OCI-LY3 (cell line): ENCODE measurements at regions not wholly inside any gene's neighbourhood (a gene's known extent, or its start where the extent isn't known, plus 50 kb on each side); places are given as distances from the start of the nearest gene placed in this dataset.

Source experiments
- H2AFZ ChIP-seq: fragments of 200-600, 300-600 bp; shearing (Covaris generic); 2 replicates; pipeline ENCODE4 v1.6.0; 2014; ENCODE audit warnings: antibody characterized with exemption, low read depth, low read length
- H3K27ac ChIP-seq: fragments of 200-600, 300-600 bp; sonication (generic); 2 replicates; pipeline ENCODE4 v1.5.1; 2014; ENCODE audit warnings: mild to moderate bottlenecking, low read length, moderate library complexity, mixed read lengths
- H3K27me3 ChIP-seq: fragments of 200-600, 300-600 bp; sonication (generic); 2 replicates; pipeline ENCODE4 v1.6.1; 2014; ENCODE audit warnings: low read depth, low read length, mixed read lengths
- H3K36me3 ChIP-seq: fragments of 200-600, 300-600 bp; sonication (generic); replicated peaks from 2 replicates; pipeline ENCODE3; 2014; ENCODE audit warnings: low read depth, low read length, mixed read lengths
- H3K4me1 ChIP-seq: fragments of 300-600, 200-600 bp; sonication (generic); 2 replicates; pipeline ENCODE4 v1.6.1; 2014; ENCODE audit warnings: low read length, mixed read lengths
- H3K4me2 ChIP-seq: fragments of 200-600, 300-600 bp; sonication (generic); 2 replicates; pipeline ENCODE4 v1.6.1; 2014; ENCODE audit warnings: low read length, mixed read lengths
- H3K4me3 ChIP-seq: fragments of 300-600, 200-600 bp; sonication (generic); 2 replicates; pipeline ENCODE4 v1.5.1; 2014; ENCODE audit warnings: antibody characterized with exemption, mild to moderate bottlenecking, low read length, moderate library complexity
- H3K79me2 ChIP-seq: fragments of 300-600, 200-600 bp; shearing (Covaris generic); 2 replicates; pipeline ENCODE4 v1.6.1; 2014; ENCODE audit warnings: mild to moderate bottlenecking, low read length, mixed read lengths
- H3K9ac ChIP-seq: fragments of 300-600, 200-600 bp; shearing (Covaris generic); 2 replicates; pipeline ENCODE4 v1.6.0; 2014; ENCODE audit warnings: mild to moderate bottlenecking, low read length, moderate library complexity
- H3K9me3 ChIP-seq: fragments of 200-600, 300-600 bp; shearing (Covaris generic); 2 replicates; pipeline ENCODE4 v1.6.1; 2014; ENCODE audit warnings: low read length, mixed read lengths; ENCODE audit not compliant: insufficient read depth
- H4K20me1 ChIP-seq: fragments of 200-600, 300-600 bp; sonication (generic); 2 replicates; pipeline ENCODE4 v1.6.1; 2016; ENCODE audit warnings: low read length, mixed read lengths; ENCODE audit not compliant: insufficient read depth
- CTCF ChIP-seq: fragments of 200-600, 300-600 bp; sonication (generic); IDR thresholded peaks from 2 replicates; pipeline ENCODE4 v1.5.1; 2014; ENCODE audit warnings: antibody characterized with exemption, low read length, low read depth
- EZH2phosphoT487 ChIP-seq: fragments of 200-600 bp; shearing (Covaris generic); IDR thresholded peaks from 2 replicates; pipeline ENCODE4 v1.6.1; 2018; ENCODE audit warnings: antibody characterized with exemption, mixed run types, low read depth

- no peak overlapping the region for H2AFZ ChIP-seq
- H4K20me1 ChIP-seq: no peaks in the 10 kb centered on the region
- peaks cover 5% of the 10 kb centered on the region for H3K36me3 ChIP-seq
- H3K9me3 ChIP-seq: peaks cover 6% of the 10 kb centered on the region; the same call in 1 of the 2 replicates
- H3K27ac ChIP-seq: no peak overlapping the region
- no peaks in the 10 kb centered on the region for H3K27me3 ChIP-seq
- no peak overlapping the region for H3K9ac ChIP-seq
- no peak overlapping the region for H3K4me2 ChIP-seq
- no peak for TF ChIP-seq CTCF
- no peak for TF ChIP-seq EZH2phosphoT487
- H3K79me2 ChIP-seq: no peaks in the 10 kb centered on the region
- no peaks in the 10 kb centered on the region for H3K4me1 ChIP-seq
- no peak overlapping the region for H3K4me3 ChIP-seq
Measured at GRCh38 chr9:94198414-94198813, 60.7 kb upstream of the ZNF169 start.

DNA sequence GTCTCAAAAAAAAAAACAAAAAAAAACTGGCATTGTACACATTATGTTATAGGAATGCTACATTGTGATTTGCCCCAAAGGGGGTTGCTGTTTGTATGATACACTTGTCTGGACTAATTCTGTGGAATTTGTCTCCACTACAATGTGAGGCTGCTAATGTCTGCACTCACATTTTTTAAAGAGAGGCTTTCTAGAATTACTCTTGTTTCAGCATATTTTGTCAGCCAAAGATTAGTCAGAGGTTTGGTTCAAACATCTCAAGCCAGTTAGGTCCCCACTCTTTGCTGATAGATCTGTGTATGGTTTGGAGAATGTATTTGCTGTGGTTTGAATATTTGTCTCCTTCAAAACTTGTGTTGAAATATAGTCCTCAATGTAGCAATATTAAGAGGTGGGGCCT, 59.3 kb upstream of the ZNF169 start:
- Histone ChIP-seq H3K4me3 (no peak overlapping the region), H4K20me1 (no peaks in the 10 kb centered on the region), H3K79me2 (no peaks in the 10 kb centered on the region), H3K27me3 (no peaks in the 10 kb centered on the region), H3K36me3 (peaks cover 4% of the 10 kb centered on the region), H3K4me1 (no peaks in the 10 kb centered on the region), H3K27ac (no peak overlapping the region), H2AFZ (no peak overlapping the region), H3K4me2 (no peak overlapping the region), H3K9me3 (peaks cover 6% of the 10 kb centered on the region; the same call in 1 of the 2 replicates), H3K9ac (no peak overlapping the region)
- no peak for TF ChIP-seq EZH2phosphoT487
- no peak for TF ChIP-seq CTCF

- no peak for TF ChIP-seq EZH2phosphoT487
- no peak for TF ChIP-seq CTCF
- H4K20me1 ChIP-seq: no peaks in the 10 kb centered on the region
- no peak overlapping the region for H3K4me2 ChIP-seq
- H3K79me2 ChIP-seq: no peaks in the 10 kb centered on the region
- no peak overlapping the region for H3K4me3 ChIP-seq
- no peaks in the 10 kb centered on the region for H3K4me1 ChIP-seq
- no peak overlapping the region for H3K27ac ChIP-seq
- no peaks in the 10 kb centered on the region for H3K27me3 ChIP-seq
- no peak overlapping the region for H2AFZ ChIP-seq
- no peaks in the 10 kb centered on the region for H3K36me3 ChIP-seq
- no peak overlapping the region for H3K9ac ChIP-seq
- no peaks in the 10 kb centered on the region for H3K9me3 ChIP-seq
Measured at GRCh38 chr9:94204174-94204573, 54.9 kb upstream of the ZNF169 start.

- no peaks in the 10 kb centered on the region for H3K36me3 ChIP-seq
- H3K27me3 ChIP-seq: no peaks in the 10 kb centered on the region
- TF ChIP-seq EZH2phosphoT487 (no peak), CTCF (no peak)
- no peaks in the 10 kb centered on the region for H3K9me3 ChIP-seq
- H3K4me2 ChIP-seq: no peak overlapping the region
- H3K27ac ChIP-seq: no peak overlapping the region
- H4K20me1 ChIP-seq: no peaks in the 10 kb centered on the region
- no peak overlapping the region for H2AFZ ChIP-seq
- H3K9ac ChIP-seq: no peak overlapping the region
- H3K4me3 ChIP-seq: no peak overlapping the region
- H3K4me1 ChIP-seq: no peaks in the 10 kb centered on the region
- no peaks in the 10 kb centered on the region for H3K79me2 ChIP-seq
Measured at GRCh38 chr9:94207781-94208180, 51.3 kb upstream of the ZNF169 start.
